H9 (cell line): ENCODE measurements at regions not wholly inside any gene's neighbourhood (a gene's known extent, or its start where the extent isn't known, plus 50 kb on each side); places are given as distances from the start of the nearest gene placed in this dataset.

Source experiments
- DNase-seq: peaks from one replicate; pipeline ENCODE4 v3.0.0-alpha.2; 2017
- H2AFZ ChIP-seq: one replicate; pipeline ENCODE4 v1.6.1; 2013; ENCODE audit warnings: mild to moderate bottlenecking, low read length, control low read depth, moderate library complexity
- H2AK5ac ChIP-seq: 2 replicates; pipeline ENCODE4 v1.6.1; 2013; ENCODE audit warnings: low read length, control low read depth, mixed read lengths; ENCODE audit not compliant: insufficient read length
- H2BK120ac ChIP-seq: one replicate; pipeline ENCODE4 v1.6.1; 2013; ENCODE audit warnings: low read depth, mild to moderate bottlenecking, low read length, control low read depth, inconsistent platforms; ENCODE audit not compliant: poor library complexity, severe bottlenecking
- H2BK12ac ChIP-seq: 2 replicates; pipeline ENCODE4 v1.6.1; 2013; ENCODE audit warnings: low read length, control low read depth, mixed read lengths, low read depth; ENCODE audit not compliant: insufficient read length
- H2BK15ac ChIP-seq: 2 replicates; pipeline ENCODE4 v1.6.1; 2013; ENCODE audit warnings: low read depth, low read length, control low read depth
- H2BK20ac ChIP-seq: one replicate; pipeline ENCODE4 v1.6.1; 2013; ENCODE audit warnings: low read depth, mild to moderate bottlenecking, low read length, control low read depth, inconsistent platforms; ENCODE audit not compliant: poor library complexity, severe bottlenecking
- H2BK5ac ChIP-seq: 2 replicates; pipeline ENCODE4 v1.6.1; 2013; ENCODE audit warnings: low read length, control low read depth, mixed read lengths; ENCODE audit not compliant: insufficient read length
- H3K14ac ChIP-seq: 2 replicates; pipeline ENCODE4 v1.6.1; 2013; ENCODE audit warnings: low read length, control low read depth; ENCODE audit not compliant: insufficient read depth
- H3K18ac ChIP-seq: 2 replicates; pipeline ENCODE4 v1.6.1; 2013; ENCODE audit warnings: low read depth, mild to moderate bottlenecking, mixed read lengths, low read length, control low read depth; ENCODE audit not compliant: insufficient read length
- H3K23ac ChIP-seq: 2 replicates; pipeline ENCODE4 v1.6.1; 2013; ENCODE audit warnings: low read length, control low read depth, mixed read lengths, low read depth; ENCODE audit not compliant: insufficient read length
- H3K23me2 ChIP-seq: 2 replicates; pipeline ENCODE4 v1.6.1; 2013; ENCODE audit warnings: low read depth, mild to moderate bottlenecking, mixed read lengths, low read length, control low read depth; ENCODE audit not compliant: insufficient read length, poor library complexity, severe bottlenecking
- H3K27ac ChIP-seq: 2 replicates; pipeline ENCODE4 v1.5.1; 2013; ENCODE audit warnings: low read length, control low read depth, mixed read lengths, low read depth; ENCODE audit not compliant: insufficient read length
- H3K27me3 ChIP-seq: 2 replicates; pipeline ENCODE4 v1.6.1; 2013; ENCODE audit warnings: low read length, control low read depth, inconsistent platforms; ENCODE audit not compliant: insufficient read depth
- H3K4ac ChIP-seq: 2 replicates; pipeline ENCODE4 v1.6.1; 2013; ENCODE audit warnings: low read depth, mild to moderate bottlenecking, control low read depth, inconsistent platforms, low read length, moderate library complexity
- H3K4me1 ChIP-seq: 2 replicates; pipeline ENCODE4 v1.6.1; 2013; ENCODE audit warnings: low read length, control low read depth, inconsistent platforms; ENCODE audit not compliant: insufficient read depth
- H3K4me2 ChIP-seq: 2 replicates; pipeline ENCODE4 v1.6.1; 2013; ENCODE audit warnings: low read length, control low read depth, mixed read lengths; ENCODE audit not compliant: insufficient read length, insufficient read depth
- H3K56ac ChIP-seq: 2 replicates; pipeline ENCODE4 v1.6.1; 2013; ENCODE audit warnings: low read depth, mild to moderate bottlenecking, mixed read lengths, low read length, control low read depth; ENCODE audit not compliant: insufficient read length
- H3K79me1 ChIP-seq: 2 replicates; pipeline ENCODE4 v1.6.1; 2013; ENCODE audit warnings: low read depth, mild to moderate bottlenecking, moderate library complexity, low read length, control low read depth, inconsistent platforms; ENCODE audit not compliant: insufficient read depth, poor library complexity, severe bottlenecking
- H3K79me2 ChIP-seq: 2 replicates; pipeline ENCODE4 v1.6.1; 2013; ENCODE audit warnings: low read length, control low read depth, inconsistent platforms; ENCODE audit not compliant: insufficient read depth
- H3K9ac ChIP-seq: 2 replicates; pipeline ENCODE4 v1.6.1; 2013; ENCODE audit warnings: low read length, control low read depth, mixed read lengths; ENCODE audit not compliant: insufficient read length; ENCODE audit errors: extremely low read depth
- H3K9me3 ChIP-seq: one replicate; pipeline ENCODE4 v1.6.1; 2013; ENCODE audit warnings: low read depth, low read length, inconsistent platforms; ENCODE audit not compliant: control insufficient read depth
- H3T11ph ChIP-seq: one replicate; pipeline ENCODE4 v1.6.1; 2013; ENCODE audit warnings: mild to moderate bottlenecking, low read length, control low read depth, inconsistent platforms
- H4K20me1 ChIP-seq: one replicate; pipeline ENCODE4 v1.6.1; 2013; ENCODE audit not compliant: control insufficient read depth, insufficient read length, insufficient read depth
- H4K5ac ChIP-seq: 2 replicates; pipeline ENCODE4 v1.6.1; 2013; ENCODE audit warnings: low read depth, mild to moderate bottlenecking, mixed read lengths, low read length, control low read depth; ENCODE audit not compliant: insufficient read length
- H4K8ac ChIP-seq: replicated peaks from 2 replicates; pipeline ENCODE4 v1.6.1; 2013; ENCODE audit warnings: low read length, control low read depth, mixed read lengths, low read depth; ENCODE audit not compliant: insufficient read length
- H4K91ac ChIP-seq: 2 replicates; pipeline ENCODE4 v1.6.1; 2013; ENCODE audit warnings: low read depth, mild to moderate bottlenecking, moderate library complexity, mixed read lengths, low read length, control low read depth; ENCODE audit not compliant: insufficient read length
- H3K27ac Mint-ChIP-seq, 3 experiments: 2 replicates in 2 of 3; 3 replicates in 1 of 3; pipeline ENCODE4 v1.8.0; 2020 to 2021; ENCODE audit warnings: mixed read lengths in 3 of 3, mild to moderate bottlenecking in 1 of 3, moderate library complexity in 1 of 3
- H3K27me3 Mint-ChIP-seq: 2 replicates; pipeline ENCODE4 v1.8.0; 2021; ENCODE audit warnings: low read depth, mild to moderate bottlenecking, moderate library complexity, mixed read lengths
- H3K36me3 Mint-ChIP-seq, 3 experiments: 2 replicates in 2 of 3; 3 replicates in 1 of 3; pipeline ENCODE4 v1.8.0; 2020 to 2021; ENCODE audit warnings: low read depth in 3 of 3, mixed read lengths in 3 of 3; ENCODE audit not compliant: insufficient read depth in 1 of 3
- H3K4me1 Mint-ChIP-seq, 2 experiments: 2 replicates each; pipeline ENCODE4 v1.8.0; 2020; ENCODE audit warnings: mixed read lengths in 2 of 2
- H3K4me3 Mint-ChIP-seq, 2 experiments: 2 replicates in 1 of 2; 3 replicates in 1 of 2; pipeline ENCODE4 v1.8.0; 2020 to 2021; ENCODE audit warnings: mild to moderate bottlenecking in 2 of 2, mixed read lengths in 2 of 2, moderate library complexity in 1 of 2
- H3K9me3 Mint-ChIP-seq, 2 experiments: 2 replicates in 1 of 2; 3 replicates in 1 of 2; pipeline ENCODE4 v1.8.0; 2020; ENCODE audit warnings: mild to moderate bottlenecking in 2 of 2, mixed read lengths in 2 of 2, moderate library complexity in 1 of 2
- CTCF ChIP-seq: fragments of 200-600 bp; sonication (generic); conservative IDR thresholded peaks from 3 replicates; pipeline ENCODE4 v1.8.0; 2021; ENCODE audit warnings: antibody characterized with exemption, mild to moderate bottlenecking
- WGBS: extraction: QIAGEN DNeasy Blood & Tissue Kit; methylation state at CpG from one replicate; pipeline ENCODE4 v1.1.7; 2013; ENCODE audit warnings: missing lambda C conversion rate, low lambda C conversion rate, mixed read lengths; ENCODE audit not compliant: insufficient read length; ENCODE audit errors: extremely low coverage; 5-methylcytosine and 5-hydroxymethylcytosine counted together

GRCh38 chr11:122179961-122180834, 64.2 kb upstream of the BLID start:
- no peak overlapping the region for H3K4ac ChIP-seq
- no peak for TF ChIP-seq CTCF
- H3K27ac Mint-ChIP-seq = no peak overlapping the region

More at GRCh38 chr11:122179961-122180834, 64.2 kb upstream of the BLID start:
- Histone ChIP-seq H3K27me3 (no peaks in the 10 kb centered on the region), H3K4me2 (no peak overlapping the region), H4K5ac (no peak overlapping the region), H3K56ac (no peak overlapping the region), H3K18ac (no peak overlapping the region), H2AFZ (no peak overlapping the region), H2BK120ac (no peak overlapping the region), H3T11ph (no peak overlapping the region), H3K4me1 (no peaks in the 10 kb centered on the region; the same call in 1 of the 2 replicates), H4K8ac (no peak overlapping the region), H2AK5ac (no peak overlapping the region), H2BK20ac (no peak overlapping the region), H2BK15ac (no peak overlapping the region), H3K14ac (no peak overlapping the region), H3K23me2 (no peaks in the 10 kb centered on the region), H3K9ac (no peak overlapping the region), H4K91ac (no peak overlapping the region), H3K79me1 (no peaks in the 10 kb centered on the region), H3K23ac (no peak overlapping the region), H2BK5ac (no peak overlapping the region), H2BK12ac (no peak overlapping the region), H3K9me3 (no peaks in the 10 kb centered on the region), H3K27ac (no peak overlapping the region), H4K20me1 (no peaks in the 10 kb centered on the region), H3K79me2 (no peaks in the 10 kb centered on the region)
- Mint-ChIP-seq H3K9me3 (no peaks in the 10 kb centered on the region), H3K36me3 (no peaks in the 10 kb centered on the region), H3K27me3 (no peaks in the 10 kb centered on the region; the same call in none of the 2 replicates), H3K4me3 (no peak overlapping the region), H3K4me1 (peaks cover 12 to 13% of the 10 kb centered on the region in 2 experiments)
- no peak for DNase-seq
- WGBS = no CpG with 5 or more reads among the region's 8 CpGs
